ENCODE measurements at regions not wholly inside any gene's neighbourhood (a gene's known extent, or its start where the extent isn't known, plus 50 kb on each side); places are given as distances from the start of the nearest gene placed in this dataset.

DNA sequence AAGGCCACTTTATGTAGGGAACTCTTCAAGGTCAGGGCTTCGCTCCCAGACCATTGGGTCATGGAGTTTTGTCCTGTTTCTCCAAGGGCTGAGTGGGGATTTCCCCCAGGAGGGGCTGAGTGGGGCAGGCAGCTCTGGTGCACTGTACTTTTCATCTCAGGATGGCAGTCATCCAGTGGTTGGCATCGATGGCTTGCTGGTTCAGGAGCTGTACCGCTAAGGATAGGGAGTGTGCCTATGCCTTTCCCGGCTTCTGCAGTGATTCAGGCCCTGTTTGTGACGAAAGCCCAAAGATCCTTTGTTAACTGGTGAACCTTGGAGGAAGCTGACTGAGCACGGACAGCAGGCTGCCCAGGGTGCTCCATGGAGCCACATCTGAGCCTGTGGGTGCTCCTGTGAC, 100.1 kb upstream of the GADD45A start:
- no peak for TF ChIP-seq HOXA7 (CRISPR knock-in tag; IDR thresholded peaks at IDR 0.05)
- TF ChIP-seq CTCF (IDR thresholded peaks at IDR 0.05): no peak
- TF ChIP-seq, protein P1, sequence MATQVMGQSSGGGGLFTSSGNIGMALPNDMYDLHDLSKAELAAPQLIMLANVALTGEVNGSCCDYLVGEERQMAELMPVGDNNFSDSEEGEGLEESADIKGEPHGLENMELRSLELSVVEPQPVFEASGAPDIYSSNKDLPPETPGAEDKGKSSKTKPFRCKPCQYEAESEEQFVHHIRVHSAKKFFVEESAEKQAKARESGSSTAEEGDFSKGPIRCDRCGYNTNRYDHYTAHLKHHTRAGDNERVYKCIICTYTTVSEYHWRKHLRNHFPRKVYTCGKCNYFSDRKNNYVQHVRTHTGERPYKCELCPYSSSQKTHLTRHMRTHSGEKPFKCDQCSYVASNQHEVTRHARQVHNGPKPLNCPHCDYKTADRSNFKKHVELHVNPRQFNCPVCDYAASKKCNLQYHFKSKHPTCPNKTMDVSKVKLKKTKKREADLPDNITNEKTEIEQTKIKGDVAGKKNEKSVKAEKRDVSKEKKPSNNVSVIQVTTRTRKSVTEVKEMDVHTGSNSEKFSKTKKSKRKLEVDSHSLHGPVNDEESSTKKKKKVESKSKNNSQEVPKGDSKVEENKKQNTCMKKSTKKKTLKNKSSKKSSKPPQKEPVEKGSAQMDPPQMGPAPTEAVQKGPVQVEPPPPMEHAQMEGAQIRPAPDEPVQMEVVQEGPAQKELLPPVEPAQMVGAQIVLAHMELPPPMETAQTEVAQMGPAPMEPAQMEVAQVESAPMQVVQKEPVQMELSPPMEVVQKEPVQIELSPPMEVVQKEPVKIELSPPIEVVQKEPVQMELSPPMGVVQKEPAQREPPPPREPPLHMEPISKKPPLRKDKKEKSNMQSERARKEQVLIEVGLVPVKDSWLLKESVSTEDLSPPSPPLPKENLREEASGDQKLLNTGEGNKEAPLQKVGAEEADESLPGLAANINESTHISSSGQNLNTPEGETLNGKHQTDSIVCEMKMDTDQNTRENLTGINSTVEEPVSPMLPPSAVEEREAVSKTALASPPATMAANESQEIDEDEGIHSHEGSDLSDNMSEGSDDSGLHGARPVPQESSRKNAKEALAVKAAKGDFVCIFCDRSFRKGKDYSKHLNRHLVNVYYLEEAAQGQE (IDR thresholded peaks at IDR 0.05): no peak
- no peak for TF ChIP-seq RCOR1 (IDR thresholded peaks at IDR 0.05; ENCODE audit: low read depth, low read length)
- TF ChIP-seq ESRRA (IDR thresholded peaks at IDR 0.05; ENCODE audit: borderline replicate concordance, low read length): no peak
- no peak for TF ChIP-seq POLR2A (IDR thresholded peaks at IDR 0.05; ENCODE audit: low read length)
